HCT116 (cell line): ENCODE measurements at regions not wholly inside any gene's neighbourhood (a gene's known extent, or its start where the extent isn't known, plus 50 kb on each side); places are given as distances from the start of the nearest gene placed in this dataset.
"Not testable (repeated sequence)": the region's sequence is repeated elsewhere in the genome, so short reads cannot be mapped to it uniquely, and the experiment has no call there.

Experiments
- ATAC-seq: fragments of 200-7000 bp; cut with Tn5 transposase; 2 replicates; pipeline ENCODE4 v1.9.1; 2020; ENCODE audit warnings: mild to moderate bottlenecking, moderate library complexity
- BruUV-seq: library from RNA; stranded (reverse); fragments of 400-500 nt; replicated peaks from 2 replicates; lab custom pipeline; 2021; lab: Mats Ljungman, UMichigan
- CTCF ChIA-PET: fragments of 300-600 bp; sonication (Branson Sonifier 250); formaldehyde crosslinking; loops from one replicate; lab custom pipeline; 2021; ENCODE audit warnings: antibody characterized with exemption; lab: Charles Lee
- POLR2A ChIA-PET: fragments of 300-600, 350-600 bp; sonication (Branson Sonifier 250); formaldehyde crosslinking; loops from one replicate; lab custom pipeline; 2021; ENCODE audit warnings: antibody characterized with exemption; lab: Charles Lee
- RAD21 ChIA-PET, 2 experiments: fragments of 300-600 bp; sonication (Branson Sonifier 250); formaldehyde crosslinking; loops; one replicate each; lab custom pipeline; 2023; ENCODE audit warnings: low total read pairs in 2 of 2; ENCODE audit not compliant: uncharacterized antibody in 2 of 2, unreplicated experiment in 2 of 2, low non-redundant PET in 1 of 2; lab: Charles Lee
- DNase-seq: peaks from one replicate; pipeline ENCODE4 v3.0.0-alpha.2; 2010; ENCODE audit warnings: low read depth, low spot score
- H2AFZ ChIP-seq: fragments of 200-600 bp; shearing (Covaris generic), sonication (generic); 2 replicates; pipeline ENCODE4 v1.6.1; 2017; ENCODE audit warnings: low read depth, mixed run types, mixed read lengths, antibody characterized with exemption, low read length; ENCODE audit not compliant: poor library complexity, severe bottlenecking
- H3K27ac ChIP-seq: 2 replicates; pipeline ENCODE4 v1.5.1; 2012; ENCODE audit warnings: low read depth, low read length
- H3K27me3 ChIP-seq: fragments of 200-600 bp; sonication (generic); 2 replicates; pipeline ENCODE4 v1.6.1; 2016; ENCODE audit warnings: mixed run types, low read length, mixed read lengths; ENCODE audit not compliant: insufficient read depth
- H3K36me3 ChIP-seq, 2 experiments: fragments of 200-500 bp in 1 of 2; fragments of 200-600 bp in 1 of 2; sonication (Bioruptor generic) in 1 of 2; sonication (generic) in 1 of 2; 2 replicates each; pipeline versions ENCODE4 v1.5.1 to v1.6.1; 2014 to 2016; ENCODE audit warnings: low read length in 2 of 2, inconsistent platforms in 1 of 2, mixed read lengths in 1 of 2, mixed run types in 1 of 2; ENCODE audit not compliant: insufficient read depth in 2 of 2, control insufficient read depth in 1 of 2
- H3K4me1 ChIP-seq, 2 experiments: fragments of 200-600 bp in 1 of 2; sonication (generic) in 1 of 2; 2 replicates each; pipeline versions ENCODE4 v1.5.1 to v1.6.1; 2012 to 2017; ENCODE audit warnings: low read length in 2 of 2, inconsistent platforms in 1 of 2, mild to moderate bottlenecking in 1 of 2, mixed read lengths in 1 of 2, mixed run types in 1 of 2, moderate library complexity in 1 of 2; ENCODE audit not compliant: insufficient read depth in 2 of 2, control insufficient read depth in 1 of 2
- H3K4me2 ChIP-seq: fragments of 200-600 bp; sonication (generic); 2 replicates; pipeline ENCODE4 v1.6.1; 2017; ENCODE audit warnings: mixed run types, low read length, mixed read lengths
- H3K4me3 ChIP-seq, 2 experiments: fragments of 200-600 bp in 1 of 2; sonication (generic) in 1 of 2; replicated peaks in 1 of 2; 2 replicates each; pipeline ENCODE4 v1.5.1; 2011 to 2016; ENCODE audit warnings: low read length in 2 of 2, control low read depth in 1 of 2, low read depth in 1 of 2, mild to moderate bottlenecking in 1 of 2, mixed read lengths in 1 of 2, mixed run types in 1 of 2
- H3K79me2 ChIP-seq: fragments of 200-600 bp; sonication (generic); 2 replicates; pipeline ENCODE4 v1.6.1; 2017; ENCODE audit warnings: mild to moderate bottlenecking, mixed run types, low read length, moderate library complexity, mixed read lengths; ENCODE audit not compliant: insufficient read depth
- H3K9ac ChIP-seq: fragments of 200-600 bp; sonication (generic); 2 replicates; pipeline ENCODE4 v1.6.1; 2016; ENCODE audit warnings: low read length, mixed read lengths
- H3K9me2 ChIP-seq: fragments of 200-600 bp; sonication (generic), shearing (Covaris generic); 2 replicates; pipeline ENCODE4 v1.6.1; 2017; ENCODE audit warnings: mixed run types, mild to moderate bottlenecking, moderate library complexity; ENCODE audit not compliant: insufficient read depth
- H3K9me3 ChIP-seq, 2 experiments: fragments of 200-500 bp in 1 of 2; fragments of 200-600 bp in 1 of 2; sonication (Bioruptor generic) in 1 of 2; sonication (generic) in 1 of 2; 2 replicates each; pipeline ENCODE4 v1.6.1; 2014 to 2017; ENCODE audit warnings: low read length in 2 of 2, mixed read lengths in 2 of 2, inconsistent platforms in 1 of 2, low read depth in 1 of 2, mild to moderate bottlenecking in 1 of 2, mixed run types in 1 of 2, moderate library complexity in 1 of 2; ENCODE audit not compliant: control insufficient read depth in 1 of 2, insufficient read depth in 1 of 2
- H4K20me1 ChIP-seq: fragments of 200-600 bp; sonication (generic), shearing (Covaris generic); 2 replicates; pipeline ENCODE4 v1.6.1; 2017; ENCODE audit warnings: mixed run types, mild to moderate bottlenecking, moderate library complexity; ENCODE audit not compliant: insufficient read depth
- CEBPB ChIP-seq: IDR thresholded peaks from 2 replicates; pipeline ENCODE4 v1.6.1; 2012; ENCODE audit warnings: low read depth
- CTCF ChIP-seq, 3 experiments: fragments of 200-600 bp in 1 of 3; sonication (generic) in 1 of 3; IDR thresholded peaks in 2 of 3; conservative IDR thresholded peaks in 1 of 3; 2 replicates each; pipeline ENCODE4 v1.5.1; 2012 to 2017; ENCODE audit warnings: low read depth in 2 of 3, low read length in 2 of 3, antibody characterized with exemption in 1 of 3, borderline replicate concordance in 1 of 3, control low read depth in 1 of 3, mild to moderate bottlenecking in 1 of 3, mixed read lengths in 1 of 3, mixed run types in 1 of 3, moderate library complexity in 1 of 3; ENCODE audit not compliant: insufficient read depth in 1 of 3
- EGR1 ChIP-seq: IDR thresholded peaks from 2 replicates; pipeline ENCODE4 v1.6.1; 2012; ENCODE audit warnings: low read depth
- EZH2 ChIP-seq: fragments of 200-600 bp; sonication (generic); IDR thresholded peaks from 2 replicates; pipeline ENCODE4 v1.6.1; 2017; ENCODE audit warnings: antibody characterized with exemption, mixed run types
- FOSL1 ChIP-seq: IDR thresholded peaks from 2 replicates; pipeline ENCODE4 v1.6.1; 2012; ENCODE audit warnings: low read depth
- POLR2AphosphoS5 ChIP-seq: IDR thresholded peaks from 2 replicates; pipeline ENCODE4 v1.6.1; 2011; ENCODE audit warnings: mild to moderate bottlenecking, low read depth, low read length, moderate library complexity
- RAD21 ChIP-seq: IDR thresholded peaks from 2 replicates; pipeline ENCODE4 v1.6.1; 2012; ENCODE audit warnings: low read depth, mild to moderate bottlenecking
- REST ChIP-seq: IDR thresholded peaks from 2 replicates; pipeline ENCODE4 v1.6.1; 2012; ENCODE audit warnings: low read depth
- SP1 ChIP-seq: IDR thresholded peaks from 2 replicates; pipeline ENCODE4 v1.6.1; 2012; ENCODE audit warnings: low read depth
- TCF7L2 ChIP-seq: IDR thresholded peaks from 2 replicates; pipeline ENCODE4 v1.7.0; 2011; ENCODE audit warnings: borderline replicate concordance, inconsistent platforms; ENCODE audit not compliant: insufficient read depth, insufficient read length; ENCODE audit errors: extremely low read depth
- YY1 ChIP-seq: IDR thresholded peaks from 2 replicates; pipeline ENCODE4 v1.6.1; 2011; ENCODE audit warnings: low read length, low read depth, moderate library complexity, mild to moderate bottlenecking; ENCODE audit not compliant: insufficient replicate concordance; ENCODE audit errors: extremely low read depth
- ZFX ChIP-seq: fragments of 450-650 bp; IDR thresholded peaks from 2 replicates; pipeline ENCODE4 v1.6.1; 2017
- ZNF274 ChIP-seq: fragments of 200-500 bp; sonication (Bioruptor generic); IDR thresholded peaks from 2 replicates; pipeline ENCODE4 v1.6.1; 2014; ENCODE audit warnings: mild to moderate bottlenecking, low read depth, low read length, inconsistent platforms
- intact Hi-C: fragments of 100-400 bp; cut with micrococcal nuclease; formaldehyde crosslinking; loops from 2 replicates; pipeline ENCODE4 v1.10.0; 2022

GRCh38 chr2:12921321-12921720 lies 204.6 kb downstream of the TRIB2 start (continued):
- TF ChIP-seq ZFX (no peak), TCF7L2 (no peak)

GRCh38 chr2:12923907-12924610 lies 207.3 kb downstream of the TRIB2 start:
- ChIA-PET POLR2A (no interaction called here), CTCF (no interaction called here), RAD21 (interaction anchor here in 1 of 2 experiments (0.6 kb wide), 1 partner anchor 208 kb away, joined by 3 read pairs; no protein-coding TSS in a partner anchor)
- H3K4me2 ChIP-seq = no peak overlapping the region
- H3K9ac ChIP-seq = no peak overlapping the region
- H3K27me3 ChIP-seq = no peaks in the 10 kb centered on the region
- DNase-seq = no peak
- no peaks in the 10 kb centered on the region for H4K20me1 ChIP-seq
- no peaks in the 10 kb centered on the region for H3K36me3 ChIP-seq
- no peaks in the 10 kb centered on the region for H3K9me3 ChIP-seq
- no TSS peak for BruUV-seq
- H3K79me2 ChIP-seq = no peaks in the 10 kb centered on the region
- peaks cover 0 to 8% of the 10 kb centered on the region in 2 experiments; a peak in 2 of 4 replicates for H3K4me1 ChIP-seq
- intact Hi-C loops = no loop called here
- H3K4me3 ChIP-seq = no peak overlapping the region
- no peaks in the 10 kb centered on the region for H3K9me2 ChIP-seq
- no peak overlapping the region for H3K27ac ChIP-seq
- no peak for ATAC-seq
- TF ChIP-seq RAD21 = no peak
- TF ChIP-seq CTCF (IDR thresholded peaks at IDR 0.05 in 2 of 3, conservative IDR thresholded peaks at IDR 0.05 in 1 of 3; ENCODE audit: borderline replicate concordance in 1 of 3, insufficient read depth in 1 of 3, low read depth in 2 of 3, low read length in 2 of 3) = no peak
- no peak for TF ChIP-seq ZNF274
- TF ChIP-seq SP1 = no peak
- TF ChIP-seq CEBPB = no peak
- TF ChIP-seq FOSL1 = no peak
- TF ChIP-seq EGR1 = no peak
- no peak for TF ChIP-seq REST
- no peak for TF ChIP-seq EZH2
- TF ChIP-seq YY1 = no peak
- no peak for TF ChIP-seq POLR2AphosphoS5
- H2AFZ ChIP-seq = no peak overlapping the region

GRCh38 chr2:12926641-12927040 lies 209.9 kb downstream of the TRIB2 start:
- DNase-seq, H2AFZ ChIP-seq, BruUV-seq, ATAC-seq, CTCF ChIA-PET, H3K9me2 ChIP-seq, H3K9me3 ChIP-seq, intact Hi-C loops, RAD21 ChIA-PET, H4K20me1 ChIP-seq, H3K4me3 ChIP-seq, H3K79me2 ChIP-seq, H3K27ac ChIP-seq, H3K27me3 ChIP-seq, H3K9ac ChIP-seq, H3K4me1 ChIP-seq, H3K36me3 ChIP-seq, H3K4me2 ChIP-seq, POLR2A ChIA-PET: not testable (repeated sequence)
